ENCODE measurements at regions not wholly inside any gene's neighbourhood (a gene's known extent, or its start where the extent isn't known, plus 50 kb on each side); places are given as distances from the start of the nearest gene placed in this dataset.

DNA sequence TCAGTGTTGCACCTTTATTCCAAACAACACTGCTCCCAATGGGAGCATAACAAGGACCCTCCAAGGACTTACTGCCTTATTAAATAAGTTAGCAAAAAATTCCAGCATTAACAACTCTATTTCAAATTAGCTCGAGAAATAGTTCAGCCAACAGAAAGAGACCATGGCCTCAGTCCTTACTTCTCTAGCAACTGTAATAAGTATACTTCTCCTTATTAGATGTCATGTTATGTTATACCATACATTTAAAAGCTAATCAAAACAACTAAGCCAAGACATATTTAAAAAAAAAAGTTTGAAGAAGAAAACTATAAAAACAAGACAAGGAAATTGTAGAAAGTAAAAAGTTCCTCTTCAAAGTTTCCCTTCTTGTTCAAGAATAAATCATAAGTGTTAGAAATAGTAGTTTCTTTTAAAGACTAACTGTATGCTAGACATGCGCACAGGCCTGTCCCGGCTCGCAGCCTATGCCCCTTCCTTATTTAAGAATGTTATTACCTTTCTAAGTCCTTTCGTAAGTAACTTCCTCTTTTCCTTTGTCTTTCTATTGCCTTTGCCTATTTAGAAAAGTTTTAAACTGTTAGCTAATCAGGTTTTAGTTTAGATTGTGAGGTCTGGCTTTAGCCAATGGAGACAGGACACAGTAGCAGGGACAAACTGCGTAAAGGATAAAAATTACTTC, 68.6 kb downstream of the RESF1 start:
- TF ChIP-seq, protein P1, sequence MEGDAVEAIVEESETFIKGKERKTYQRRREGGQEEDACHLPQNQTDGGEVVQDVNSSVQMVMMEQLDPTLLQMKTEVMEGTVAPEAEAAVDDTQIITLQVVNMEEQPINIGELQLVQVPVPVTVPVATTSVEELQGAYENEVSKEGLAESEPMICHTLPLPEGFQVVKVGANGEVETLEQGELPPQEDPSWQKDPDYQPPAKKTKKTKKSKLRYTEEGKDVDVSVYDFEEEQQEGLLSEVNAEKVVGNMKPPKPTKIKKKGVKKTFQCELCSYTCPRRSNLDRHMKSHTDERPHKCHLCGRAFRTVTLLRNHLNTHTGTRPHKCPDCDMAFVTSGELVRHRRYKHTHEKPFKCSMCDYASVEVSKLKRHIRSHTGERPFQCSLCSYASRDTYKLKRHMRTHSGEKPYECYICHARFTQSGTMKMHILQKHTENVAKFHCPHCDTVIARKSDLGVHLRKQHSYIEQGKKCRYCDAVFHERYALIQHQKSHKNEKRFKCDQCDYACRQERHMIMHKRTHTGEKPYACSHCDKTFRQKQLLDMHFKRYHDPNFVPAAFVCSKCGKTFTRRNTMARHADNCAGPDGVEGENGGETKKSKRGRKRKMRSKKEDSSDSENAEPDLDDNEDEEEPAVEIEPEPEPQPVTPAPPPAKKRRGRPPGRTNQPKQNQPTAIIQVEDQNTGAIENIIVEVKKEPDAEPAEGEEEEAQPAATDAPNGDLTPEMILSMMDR (IDR thresholded peaks at IDR 0.05; ENCODE audit: low read depth, low read length, missing input control), result no peak
- TF ChIP-seq EGR1 (IDR thresholded peaks at IDR 0.05; ENCODE audit: low read depth in 2 of 2) (no peak), FOXA1 (IDR thresholded peaks at IDR 0.05) (no peak)
